ENCODE measurements at regions not wholly inside any gene's neighbourhood (a gene's known extent, or its start where the extent isn't known, plus 50 kb on each side); places are given as distances from the start of the nearest gene placed in this dataset.
"Not testable (repeated sequence)": the region's sequence is repeated elsewhere in the genome, so short reads cannot be mapped to it uniquely, and the experiment has no call there.

GRCh38 chr3:124360155-124360554 lies 368.2 kb upstream of the ROPN1 start:
- intact Hi-C loops (cut with micrococcal nuclease), result no loop called here

GRCh38 chr3:124360563-124360962 lies 368.6 kb upstream of the ROPN1 start:
- intact Hi-C loops (cut with micrococcal nuclease), result no loop called here

GRCh38 chr3:124361566-124361965 lies 368.7 kb upstream of the UMPS start:
- intact Hi-C loops (cut with micrococcal nuclease), result no loop called here

- intact Hi-C loops (cut with micrococcal nuclease), result no loop called here
Measured at GRCh38 chr3:124362455-124362854, 367.8 kb upstream of the UMPS start.

GRCh38 chr3:124363476-124363875 lies 366.8 kb upstream of the UMPS start:
- intact Hi-C loops (cut with micrococcal nuclease), result no loop called here

GRCh38 chr3:124364317-124365020 lies 365.8 kb upstream of the UMPS start:
- intact Hi-C loops (cut with micrococcal nuclease), result no loop called here

- intact Hi-C loops (cut with micrococcal nuclease), result not testable (repeated sequence)
Measured at GRCh38 chr3:124366655-124367054, 363.6 kb upstream of the UMPS start.

GRCh38 chr3:124372775-124373174 lies 357.5 kb upstream of the UMPS start:
- intact Hi-C loops (cut with micrococcal nuclease), result no loop called here

- intact Hi-C loops (cut with micrococcal nuclease), result no loop called here
Measured at GRCh38 chr3:124373524-124373923, 356.7 kb upstream of the UMPS start.

- intact Hi-C loops (cut with micrococcal nuclease), result no loop called here
Measured at GRCh38 chr3:124374583-124374982, 355.7 kb upstream of the UMPS start.

- intact Hi-C loops (cut with micrococcal nuclease), result no loop called here
Measured at GRCh38 chr3:124381575-124382333, 348.5 kb upstream of the UMPS start.

GRCh38 chr3:124383051-124383450 lies 347.2 kb upstream of the UMPS start:
- intact Hi-C loops (cut with micrococcal nuclease), result no loop called here

GRCh38 chr3:124383846-124384466 lies 346.3 kb upstream of the UMPS start:
- intact Hi-C loops (cut with micrococcal nuclease), result no loop called here

- intact Hi-C loops (cut with micrococcal nuclease), result no loop called here
Measured at GRCh38 chr3:124384527-124384926, 345.7 kb upstream of the UMPS start.

GRCh38 chr3:124385996-124386395 lies 344.3 kb upstream of the UMPS start:
- intact Hi-C loops (cut with micrococcal nuclease), result no loop called here

- intact Hi-C loops (cut with micrococcal nuclease), result no loop called here
Measured at GRCh38 chr3:124386996-124387595, 343.2 kb upstream of the UMPS start.

- intact Hi-C loops (cut with micrococcal nuclease), result no loop called here
Measured at GRCh38 chr3:124391774-124392173, 338.5 kb upstream of the UMPS start.

- intact Hi-C loops (cut with micrococcal nuclease), result no loop called here
Measured at GRCh38 chr3:124393340-124393739, 336.9 kb upstream of the UMPS start.

- intact Hi-C loops (cut with micrococcal nuclease), result no loop called here
Measured at GRCh38 chr3:124395162-124395561, 335.1 kb upstream of the UMPS start.

GRCh38 chr3:124395584-124396338 lies 334.5 kb upstream of the UMPS start:
- intact Hi-C loops (cut with micrococcal nuclease), result no loop called here

- intact Hi-C loops (cut with micrococcal nuclease), result no loop called here
Measured at GRCh38 chr3:124396339-124396950, 333.8 kb upstream of the UMPS start.

Data from T-helper 1 cell treated with Interleukin-12 subunit alpha and Interleukin-12 subunit beta and Interleukin-4 antibody, amounts not matched to agents 30 ng/mL and 1 ng/mL, for 36 hours (primary cell).